ENCODE measurements at regions not wholly inside any gene's neighbourhood (a gene's known extent, or its start where the extent isn't known, plus 50 kb on each side); places are given as distances from the start of the nearest gene placed in this dataset.
A peak's percentile ranks its signal among the peaks of the same experiment; 100 is the strongest.

DNA sequence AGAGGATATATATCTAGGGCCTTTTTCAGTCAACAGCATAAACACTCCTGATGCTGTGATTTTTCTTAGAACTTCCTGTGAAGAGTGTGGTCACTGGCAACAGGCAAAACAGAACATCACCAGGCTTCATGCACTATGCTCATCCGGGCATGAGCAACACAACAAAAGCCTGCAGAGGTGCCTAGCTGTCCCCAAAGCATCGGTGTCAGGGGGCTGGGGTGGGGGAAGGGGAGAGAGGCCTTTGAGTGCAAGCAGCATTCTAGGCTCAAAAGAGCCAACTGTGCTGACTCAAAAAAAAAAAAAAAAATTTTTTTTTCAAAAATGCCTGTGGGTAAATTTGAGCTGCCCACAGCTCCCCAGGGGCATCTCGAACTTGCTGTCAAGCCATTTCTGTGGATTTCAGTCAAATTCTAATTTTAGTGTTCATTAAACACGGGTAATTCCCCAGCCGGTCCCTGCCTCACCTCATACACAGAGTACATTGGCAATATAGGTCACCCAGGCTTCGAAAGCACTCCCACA lies 194.6 kb upstream of the DYNLRB2 start:
- no CpG with 5 or more reads among the region's 6 CpGs for WGBS, 2 donors (ENCODE audit: extremely low coverage in 2 of 2, insufficient read length in 2 of 2, insufficient replicate concordance in 1 of 2)
- Histone ChIP-seq H3K9ac (ENCODE audit: low read depth, low read length, poor library complexity) (no peak overlapping the region), H3K18ac (ENCODE audit: low read length) (no peak overlapping the region), H2BK120ac (ENCODE audit: low read depth, low read length) (no peak overlapping the region), H3K4ac (ENCODE audit: low read length) (no peak overlapping the region), H3K4me2 (ENCODE audit: insufficient read depth, low read length, poor library complexity, severe bottlenecking) (no peak overlapping the region), H3K79me1 (ENCODE audit: low read depth, low read length) (no peaks in the 10 kb centered on the region), H2BK15ac (ENCODE audit: low read length) (no peak overlapping the region), H2BK5ac (ENCODE audit: low read length) (no peak overlapping the region), H3K36me3 (replicated peaks in 1 of 2; ENCODE audit: control insufficient read depth in 2 of 2, insufficient read depth in 2 of 2, low read length in 2 of 2) (no peaks in the 10 kb centered on the region), H4K91ac (ENCODE audit: low read depth, low read length, poor library complexity) (no peak overlapping the region), H3K14ac (ENCODE audit: low read length) (no peak overlapping the region), H3K27ac (replicated peaks; ENCODE audit: low read length) (peak overlapping the region; percentile 69), H2BK12ac (ENCODE audit: low read length) (no peak overlapping the region), H3K4me3 (ENCODE audit: low read length in 2 of 2) (no peak overlapping the region), H2AK5ac (ENCODE audit: low read depth, low read length) (no peak overlapping the region), H2AFZ (ENCODE audit: low read length) (peak overlapping the region; percentile 75), H3K27me3 (ENCODE audit: control insufficient read depth in 3 of 3, insufficient read depth in 3 of 3, low read depth in 1 of 3, low read length in 3 of 3) (no peaks in the 10 kb centered on the region), H3K9me3 (replicated peaks in 1 of 2; ENCODE audit: control insufficient read depth in 2 of 2, insufficient read depth in 1 of 2, low read depth in 1 of 2, low read length in 2 of 2) (no peaks in the 10 kb centered on the region), H4K8ac (ENCODE audit: low read depth, low read length) (no peak overlapping the region), H3K23ac (ENCODE audit: low read depth, low read length, poor library complexity) (no peak overlapping the region), H3K4me1 (ENCODE audit: control insufficient read depth in 2 of 2, insufficient read depth in 1 of 2, low read depth in 1 of 2, low read length in 2 of 2) (peaks cover 0 to 4% of the 10 kb centered on the region in 2 donors)
- DNase-seq (ENCODE audit: low spot score): peak; percentile 38

DNA sequence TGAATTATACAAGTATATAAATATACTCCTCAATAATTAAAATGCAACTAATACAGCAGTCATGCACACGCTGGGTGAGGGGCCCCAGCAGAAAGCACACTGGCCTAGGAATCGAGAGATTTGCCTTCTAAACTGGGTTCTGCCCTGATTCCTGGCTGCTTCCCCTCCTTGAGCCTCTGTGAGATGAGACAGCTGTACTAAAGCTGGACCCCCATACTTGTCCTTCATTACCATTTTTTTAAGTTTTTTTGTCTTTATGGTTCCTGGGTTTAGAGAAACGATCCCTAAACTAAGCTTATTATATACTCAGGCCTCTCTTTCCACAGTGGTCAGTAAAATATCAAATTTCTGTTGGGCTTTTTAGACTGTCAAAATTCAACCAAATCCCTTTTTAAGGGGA lies 195.1 kb upstream of the DYNLRB2 start:
- Histone ChIP-seq H3K27ac (replicated peaks; ENCODE audit: low read length) (peak overlapping the region; percentile 69), H3K4me2 (ENCODE audit: insufficient read depth, low read length, poor library complexity, severe bottlenecking) (no peak overlapping the region), H3K4me3 (ENCODE audit: low read length in 2 of 2) (no peak overlapping the region), H3K36me3 (replicated peaks in 1 of 2; ENCODE audit: control insufficient read depth in 2 of 2, insufficient read depth in 2 of 2, low read length in 2 of 2) (no peaks in the 10 kb centered on the region), H3K79me1 (ENCODE audit: low read depth, low read length) (no peaks in the 10 kb centered on the region), H3K27me3 (ENCODE audit: control insufficient read depth in 3 of 3, insufficient read depth in 3 of 3, low read depth in 1 of 3, low read length in 3 of 3) (no peaks in the 10 kb centered on the region), H3K9me3 (replicated peaks in 1 of 2; ENCODE audit: control insufficient read depth in 2 of 2, insufficient read depth in 1 of 2, low read depth in 1 of 2, low read length in 2 of 2) (no peaks in the 10 kb centered on the region), H3K23ac (ENCODE audit: low read depth, low read length, poor library complexity) (no peak overlapping the region), H3K4ac (ENCODE audit: low read length) (no peak overlapping the region), H2BK12ac (ENCODE audit: low read length) (no peak overlapping the region), H3K18ac (ENCODE audit: low read length) (no peak overlapping the region), H2BK15ac (ENCODE audit: low read length) (no peak overlapping the region), H2BK120ac (ENCODE audit: low read depth, low read length) (no peak overlapping the region), H4K91ac (ENCODE audit: low read depth, low read length, poor library complexity) (no peak overlapping the region), H4K8ac (ENCODE audit: low read depth, low read length) (no peak overlapping the region), H2AK5ac (ENCODE audit: low read depth, low read length) (no peak overlapping the region), H3K14ac (ENCODE audit: low read length) (no peak overlapping the region), H2AFZ (ENCODE audit: low read length) (peak overlapping the region; percentile 75), H2BK5ac (ENCODE audit: low read length) (no peak overlapping the region), H3K9ac (ENCODE audit: low read depth, low read length, poor library complexity) (no peak overlapping the region), H3K4me1 (ENCODE audit: control insufficient read depth in 2 of 2, insufficient read depth in 1 of 2, low read depth in 1 of 2, low read length in 2 of 2) (peaks cover 0 to 3% of the 10 kb centered on the region in 2 donors)
- no CpG with 5 or more reads among the region's 3 CpGs for WGBS, 2 donors (ENCODE audit: extremely low coverage in 2 of 2, insufficient read length in 2 of 2, insufficient replicate concordance in 1 of 2)
- DNase-seq (ENCODE audit: low spot score): no peak

DNA sequence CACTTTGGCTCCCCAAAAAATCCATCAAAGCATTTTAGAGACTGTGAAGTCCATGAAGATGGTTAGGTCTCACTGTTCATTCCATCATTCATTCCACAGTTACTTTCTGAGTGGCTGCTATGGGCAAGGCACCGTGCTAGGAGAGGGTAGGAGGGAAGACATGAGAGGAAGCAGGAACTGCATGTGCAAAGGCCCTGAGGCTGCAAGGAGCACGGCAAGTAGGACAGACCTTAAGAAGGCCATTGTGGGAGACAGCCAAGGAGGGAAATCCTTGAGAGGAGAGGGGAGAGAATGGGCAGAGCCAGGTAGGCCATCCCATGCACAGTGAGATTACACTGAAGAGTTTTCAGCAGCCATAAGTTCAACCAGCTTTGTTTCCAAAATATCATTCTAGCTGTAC lies 196.2 kb upstream of the DYNLRB2 start:
- Histone ChIP-seq H2AFZ (ENCODE audit: low read length) (no peak overlapping the region), H3K27me3 (ENCODE audit: control insufficient read depth in 3 of 3, insufficient read depth in 3 of 3, low read depth in 1 of 3, low read length in 3 of 3) (no peaks in the 10 kb centered on the region), H3K27ac (replicated peaks; ENCODE audit: low read length) (no peak overlapping the region), H4K8ac (ENCODE audit: low read depth, low read length) (no peak overlapping the region), H3K4me2 (ENCODE audit: insufficient read depth, low read length, poor library complexity, severe bottlenecking) (no peak overlapping the region), H2BK120ac (ENCODE audit: low read depth, low read length) (no peak overlapping the region), H3K9ac (ENCODE audit: low read depth, low read length, poor library complexity) (no peak overlapping the region), H3K4ac (ENCODE audit: low read length) (no peak overlapping the region), H2AK5ac (ENCODE audit: low read depth, low read length) (no peak overlapping the region), H2BK12ac (ENCODE audit: low read length) (no peak overlapping the region), H3K36me3 (replicated peaks in 1 of 2; ENCODE audit: control insufficient read depth in 2 of 2, insufficient read depth in 2 of 2, low read length in 2 of 2) (no peaks in the 10 kb centered on the region), H3K4me3 (ENCODE audit: low read length in 2 of 2) (peak overlapping the region in 1 of 2 donors; percentile 47), H3K23ac (ENCODE audit: low read depth, low read length, poor library complexity) (no peak overlapping the region), H3K79me1 (ENCODE audit: low read depth, low read length) (no peaks in the 10 kb centered on the region), H3K9me3 (replicated peaks in 1 of 2; ENCODE audit: control insufficient read depth in 2 of 2, insufficient read depth in 1 of 2, low read depth in 1 of 2, low read length in 2 of 2) (no peaks in the 10 kb centered on the region), H3K4me1 (ENCODE audit: control insufficient read depth in 2 of 2, insufficient read depth in 1 of 2, low read depth in 1 of 2, low read length in 2 of 2) (peaks cover 0 to 2% of the 10 kb centered on the region in 2 donors), H4K91ac (ENCODE audit: low read depth, low read length, poor library complexity) (no peak overlapping the region), H3K14ac (ENCODE audit: low read length) (no peak overlapping the region), H2BK15ac (ENCODE audit: low read length) (no peak overlapping the region), H3K18ac (ENCODE audit: low read length) (no peak overlapping the region), H2BK5ac (ENCODE audit: low read length) (no peak overlapping the region)
- DNase-seq (ENCODE audit: low spot score): no peak
- no CpG with 5 or more reads among the region's 2 CpGs for WGBS, 2 donors (ENCODE audit: extremely low coverage in 2 of 2, insufficient read length in 2 of 2, insufficient replicate concordance in 1 of 2)

DNA sequence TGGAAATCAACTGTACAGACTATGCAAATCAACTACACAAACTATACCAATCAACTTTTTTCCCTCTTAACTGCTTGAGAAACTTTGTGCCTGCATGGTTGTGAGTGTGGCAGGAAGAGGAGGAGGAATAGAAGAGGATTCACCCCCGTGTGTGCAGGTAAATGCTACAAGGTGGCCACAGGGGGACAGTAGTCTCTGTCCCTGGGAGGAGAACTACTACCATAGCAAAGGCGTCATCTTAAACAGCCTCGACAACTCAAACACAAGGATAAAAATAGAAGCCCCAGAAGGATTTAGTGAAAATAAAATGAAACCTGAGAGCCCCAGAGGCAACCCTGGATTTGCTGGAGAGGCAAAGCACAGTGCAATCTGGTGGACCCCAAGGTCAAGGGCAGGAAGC lies 199.5 kb upstream of the DYNLRB2 start:
- Histone ChIP-seq H3K4me3 (ENCODE audit: low read length in 2 of 2) (no peak overlapping the region), H3K23ac (ENCODE audit: low read depth, low read length, poor library complexity) (no peak overlapping the region), H2AFZ (ENCODE audit: low read length) (no peak overlapping the region), H4K91ac (ENCODE audit: low read depth, low read length, poor library complexity) (no peak overlapping the region), H3K4me1 (ENCODE audit: control insufficient read depth in 2 of 2, insufficient read depth in 1 of 2, low read depth in 1 of 2, low read length in 2 of 2) (no peaks in the 10 kb centered on the region), H3K36me3 (replicated peaks in 1 of 2; ENCODE audit: control insufficient read depth in 2 of 2, insufficient read depth in 2 of 2, low read length in 2 of 2) (no peaks in the 10 kb centered on the region), H3K79me1 (ENCODE audit: low read depth, low read length) (no peaks in the 10 kb centered on the region), H2AK5ac (ENCODE audit: low read depth, low read length) (no peak overlapping the region), H2BK5ac (ENCODE audit: low read length) (no peak overlapping the region), H3K14ac (ENCODE audit: low read length) (no peak overlapping the region), H3K27ac (replicated peaks; ENCODE audit: low read length) (no peak overlapping the region), H3K9me3 (replicated peaks in 1 of 2; ENCODE audit: control insufficient read depth in 2 of 2, insufficient read depth in 1 of 2, low read depth in 1 of 2, low read length in 2 of 2) (no peaks in the 10 kb centered on the region), H3K4ac (ENCODE audit: low read length) (no peak overlapping the region), H3K9ac (ENCODE audit: low read depth, low read length, poor library complexity) (no peak overlapping the region), H3K4me2 (ENCODE audit: insufficient read depth, low read length, poor library complexity, severe bottlenecking) (no peak overlapping the region), H2BK15ac (ENCODE audit: low read length) (no peak overlapping the region), H2BK12ac (ENCODE audit: low read length) (no peak overlapping the region), H2BK120ac (ENCODE audit: low read depth, low read length) (no peak overlapping the region), H4K8ac (ENCODE audit: low read depth, low read length) (no peak overlapping the region), H3K18ac (ENCODE audit: low read length) (no peak overlapping the region), H3K27me3 (ENCODE audit: control insufficient read depth in 3 of 3, insufficient read depth in 3 of 3, low read depth in 1 of 3, low read length in 3 of 3) (no peaks in the 10 kb centered on the region)
- no peak for DNase-seq (ENCODE audit: low spot score)
- no CpG with 5 or more reads among the region's 3 CpGs for WGBS, 2 donors (ENCODE audit: extremely low coverage in 2 of 2, insufficient read length in 2 of 2, insufficient replicate concordance in 1 of 2)

Data from neuronal stem cell (in vitro differentiated cells).